Upper lobe of left lung (tissue), 6 donors: ENCODE measurements at regions not wholly inside any gene's neighbourhood (a gene's known extent, or its start where the extent isn't known, plus 50 kb on each side); places are given as distances from the start of the nearest gene placed in this dataset.
A peak's percentile ranks its signal among the peaks of the same experiment; 100 is the strongest.

Source experiments
- ATAC-seq, 2 donors: fragments of 200-7000 bp; cut with Tn5 transposase; one replicate each; pipeline ENCODE4 v1.9.1; 2022; ENCODE audit warnings: mild to moderate bottlenecking in 2 of 2, moderate library complexity in 2 of 2; ENCODE audit not compliant: low FRiP score in 2 of 2
- DNase-seq, 2 donors: peaks; one replicate each; pipeline ENCODE4 v3.0.0-alpha.2; 2019 to 2020
- H3K27ac ChIP-seq, 4 donors: fragments of 200-600 bp; sonication (generic); one replicate each; pipeline ENCODE4 v1.5.1; 2016 to 2019
- H3K27me3 ChIP-seq, 4 donors: fragments of 200-600 bp; sonication (generic); one replicate each; pipeline ENCODE4 v1.5.1; 2017 to 2019
- H3K36me3 ChIP-seq, 4 donors: fragments of 200-600 bp; sonication (generic); one replicate each; pipeline ENCODE4 v1.5.1; 2016 to 2019
- H3K4me1 ChIP-seq, 4 donors: fragments of 200-600 bp; sonication (generic); one replicate each; pipeline ENCODE4 v1.5.1; 2018 to 2019
- H3K4me3 ChIP-seq, 4 donors: fragments of 200-600 bp; sonication (generic); one replicate each; pipeline ENCODE4 v1.5.1; 2017 to 2019; ENCODE audit warnings: mild to moderate bottlenecking in 2 of 4, moderate library complexity in 1 of 4
- H3K9me3 ChIP-seq, 4 donors: fragments of 200-600 bp; sonication (generic); one replicate each; pipeline ENCODE4 v1.5.1; 2018 to 2019
- EP300 ChIP-seq, 4 donors: sonication (generic); formaldehyde crosslinking; IDR thresholded peaks; one replicate each; pipeline ENCODE4 v1.5.1; 2017; ENCODE audit warnings: antibody characterized with exemption in 4 of 4, control low read depth in 2 of 4
- POLR2A ChIP-seq, 4 donors: fragments of 450-650 bp; IDR thresholded peaks; one replicate each; pipeline ENCODE4 v1.5.1; 2016 to 2017; ENCODE audit warnings: antibody characterized with exemption in 4 of 4, mild to moderate bottlenecking in 2 of 4
- POLR2AphosphoS5 ChIP-seq, 2 donors: sonication (generic); formaldehyde crosslinking; IDR thresholded peaks; one replicate each; pipeline ENCODE4 v1.5.1; 2017; ENCODE audit warnings: antibody characterized with exemption in 2 of 2
- WGBS, 2 donors: methylation state at CpG; one replicate each; pipeline ENCODE4 v1.1.5; 2017 to 2018; 5-methylcytosine and 5-hydroxymethylcytosine counted together
- TF ChIP-seq, protein P1 (sequence below), 6 experiments: fragments of 450-650 bp in 4 of 6; fragments of 200-600 bp in 2 of 6; sonication (generic) in 2 of 6; IDR thresholded peaks; one replicate each; pipeline ENCODE4 v1.5.1; 2016 to 2019; ENCODE audit warnings: antibody characterized with exemption in 6 of 6
- donor health status: DM: no; HTN: no; CAD: no; lungs with moderate emphysema.
- donor health status: DM: no; HTN: yes; CAD: no; lungs with severe emphysema.

DNA sequence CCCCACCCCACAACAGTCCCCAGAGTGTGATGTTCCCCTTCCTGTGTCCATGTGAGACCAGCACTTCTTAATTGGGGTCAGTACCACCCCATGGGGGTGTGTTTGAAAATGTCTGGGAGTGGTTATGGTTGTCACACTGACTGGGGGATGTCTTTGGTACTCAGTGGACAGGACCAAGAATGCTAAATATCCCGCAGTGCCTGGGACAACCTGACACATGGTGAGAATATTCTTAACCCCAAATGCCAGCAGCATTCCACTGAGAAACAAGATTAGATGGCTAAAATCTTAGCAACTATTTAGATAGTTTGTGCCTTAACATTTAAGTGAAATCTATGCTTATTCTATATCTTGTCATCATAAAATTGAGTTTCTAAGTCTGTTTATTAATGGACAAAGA is 177.5 kb upstream of the ZBED5 start:
- H3K36me3 ChIP-seq = no peaks in the 10 kb centered on the region
- no peak for TF ChIP-seq POLR2A (IDR thresholded peaks at IDR 0.05)
- no peak for TF ChIP-seq POLR2AphosphoS5 (IDR thresholded peaks at IDR 0.05)
- TF ChIP-seq EP300 (IDR thresholded peaks at IDR 0.05) = no peak
- TF ChIP-seq, protein P1, sequence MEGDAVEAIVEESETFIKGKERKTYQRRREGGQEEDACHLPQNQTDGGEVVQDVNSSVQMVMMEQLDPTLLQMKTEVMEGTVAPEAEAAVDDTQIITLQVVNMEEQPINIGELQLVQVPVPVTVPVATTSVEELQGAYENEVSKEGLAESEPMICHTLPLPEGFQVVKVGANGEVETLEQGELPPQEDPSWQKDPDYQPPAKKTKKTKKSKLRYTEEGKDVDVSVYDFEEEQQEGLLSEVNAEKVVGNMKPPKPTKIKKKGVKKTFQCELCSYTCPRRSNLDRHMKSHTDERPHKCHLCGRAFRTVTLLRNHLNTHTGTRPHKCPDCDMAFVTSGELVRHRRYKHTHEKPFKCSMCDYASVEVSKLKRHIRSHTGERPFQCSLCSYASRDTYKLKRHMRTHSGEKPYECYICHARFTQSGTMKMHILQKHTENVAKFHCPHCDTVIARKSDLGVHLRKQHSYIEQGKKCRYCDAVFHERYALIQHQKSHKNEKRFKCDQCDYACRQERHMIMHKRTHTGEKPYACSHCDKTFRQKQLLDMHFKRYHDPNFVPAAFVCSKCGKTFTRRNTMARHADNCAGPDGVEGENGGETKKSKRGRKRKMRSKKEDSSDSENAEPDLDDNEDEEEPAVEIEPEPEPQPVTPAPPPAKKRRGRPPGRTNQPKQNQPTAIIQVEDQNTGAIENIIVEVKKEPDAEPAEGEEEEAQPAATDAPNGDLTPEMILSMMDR (IDR thresholded peaks at IDR 0.05) = no peak
- no peaks in the 10 kb centered on the region for H3K27me3 ChIP-seq
- no peak for DNase-seq
- no peaks in the 10 kb centered on the region for H3K9me3 ChIP-seq
- H3K4me3 ChIP-seq = no peak overlapping the region
- WGBS, 2 donors = 83 to 94% methylated on average over 1 of the region's 1 CpG
- peaks cover 0 to 19% (median 2%) of the 10 kb centered on the region in 4 donors for H3K4me1 ChIP-seq
- no peak overlapping the region for H3K27ac ChIP-seq
- no peak for ATAC-seq

DNA sequence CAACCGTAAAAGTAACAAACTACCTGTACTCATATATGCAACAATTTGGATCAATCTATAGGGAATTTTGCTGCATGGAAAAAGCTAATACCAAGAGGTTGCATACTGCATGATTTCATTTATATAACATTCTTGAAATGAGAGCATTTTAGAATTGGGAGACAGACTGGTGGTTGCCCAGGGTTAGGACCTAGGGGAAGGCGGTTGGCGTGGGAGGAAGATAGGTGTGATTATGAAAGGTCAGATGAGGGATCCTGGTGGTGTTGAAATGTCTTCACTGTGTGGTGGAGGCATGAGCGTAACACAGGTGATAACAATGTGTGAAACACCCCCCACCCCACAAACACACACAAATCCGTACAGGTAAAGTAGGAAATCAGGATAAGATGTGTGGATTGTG is 176.6 kb upstream of the ZBED5 start:
- WGBS, 2 donors = 69 to 76% methylated on average over 5 of the region's 5 CpGs
- Histone ChIP-seq H3K27me3 (no peaks in the 10 kb centered on the region), H3K9me3 (no peaks in the 10 kb centered on the region), H3K27ac (no peak overlapping the region), H3K36me3 (no peaks in the 10 kb centered on the region), H3K4me1 (peaks cover 0 to 16% (median 2%) of the 10 kb centered on the region in 4 donors), H3K4me3 (no peak overlapping the region)
- DNase-seq (no peak), ATAC-seq (no peak)
- TF ChIP-seq EP300 (IDR thresholded peaks at IDR 0.05) (no peak), POLR2AphosphoS5 (IDR thresholded peaks at IDR 0.05) (no peak), POLR2A (IDR thresholded peaks at IDR 0.05) (no peak)
- TF ChIP-seq, protein P1 (IDR thresholded peaks at IDR 0.05) = no peak

DNA sequence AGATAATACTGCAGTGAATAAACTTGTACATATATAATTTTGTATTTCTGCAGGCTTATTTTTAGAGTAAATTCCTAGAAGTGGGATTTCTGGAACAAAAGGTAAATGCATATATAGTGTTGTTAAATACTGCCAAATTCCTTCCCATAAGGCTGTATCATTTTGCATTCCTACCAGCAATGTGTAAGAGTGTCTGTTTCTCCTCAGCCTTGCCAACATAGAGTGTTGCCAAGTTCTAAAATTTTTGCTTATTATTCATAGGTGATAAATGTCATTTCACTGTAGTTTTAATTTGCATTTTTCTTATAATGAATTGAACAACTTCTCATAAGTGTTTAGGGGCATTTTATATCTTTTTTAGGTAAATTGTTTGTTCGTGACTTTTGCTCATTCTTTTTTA is 174.2 kb upstream of the ZBED5 start:
- TF ChIP-seq, protein P1 (IDR thresholded peaks at IDR 0.05) = no peak
- no peak for TF ChIP-seq EP300 (IDR thresholded peaks at IDR 0.05)
- TF ChIP-seq POLR2A (IDR thresholded peaks at IDR 0.05) = no peak
- no peak for TF ChIP-seq POLR2AphosphoS5 (IDR thresholded peaks at IDR 0.05)
- no peaks in the 10 kb centered on the region for H3K9me3 ChIP-seq
- DNase-seq (no peak), ATAC-seq (no peak)
- WGBS, 2 donors = 94 to 100% methylated on average over 1 of the region's 1 CpG
- no peaks in the 10 kb centered on the region for H3K27me3 ChIP-seq
- H3K27ac ChIP-seq = no peak overlapping the region
- H3K4me1 ChIP-seq = peaks cover 0 to 3% (median 0%) of the 10 kb centered on the region in 4 donors
- H3K36me3 ChIP-seq = no peaks in the 10 kb centered on the region
- no peak overlapping the region for H3K4me3 ChIP-seq

DNA sequence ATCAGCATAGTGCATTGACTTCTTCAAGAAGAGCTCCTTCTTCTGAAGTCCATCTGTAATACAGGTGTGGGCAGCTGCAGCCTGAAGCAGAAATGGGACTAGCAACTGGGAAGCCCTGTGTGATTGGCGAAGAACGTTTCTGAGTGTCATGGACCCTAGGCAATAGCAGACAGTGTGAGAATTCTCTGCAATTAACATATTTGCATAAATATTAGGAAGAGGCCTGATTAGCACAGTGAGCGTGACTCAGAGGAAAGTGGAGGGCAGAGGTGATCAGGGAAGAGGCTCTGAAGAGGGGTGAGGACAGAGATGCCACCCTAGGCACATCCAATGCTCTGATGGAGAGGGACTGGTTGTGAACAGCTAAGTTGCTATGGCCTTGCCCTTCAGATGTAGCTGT is 171.2 kb upstream of the ZBED5 start:
- Histone ChIP-seq H3K4me1 (no peaks in the 10 kb centered on the region), H3K9me3 (no peaks in the 10 kb centered on the region), H3K27me3 (no peaks in the 10 kb centered on the region), H3K4me3 (no peak overlapping the region), H3K36me3 (no peaks in the 10 kb centered on the region), H3K27ac (no peak overlapping the region)
- DNase-seq (no peak), ATAC-seq (no peak)
- TF ChIP-seq, protein P1 (IDR thresholded peaks at IDR 0.05) = no peak
- no peak for TF ChIP-seq EP300 (IDR thresholded peaks at IDR 0.05)
- TF ChIP-seq POLR2A (IDR thresholded peaks at IDR 0.05) = no peak
- no peak for TF ChIP-seq POLR2AphosphoS5 (IDR thresholded peaks at IDR 0.05)
- 90 to 98% methylated on average over 3 of the region's 3 CpGs for WGBS, 2 donors

DNA sequence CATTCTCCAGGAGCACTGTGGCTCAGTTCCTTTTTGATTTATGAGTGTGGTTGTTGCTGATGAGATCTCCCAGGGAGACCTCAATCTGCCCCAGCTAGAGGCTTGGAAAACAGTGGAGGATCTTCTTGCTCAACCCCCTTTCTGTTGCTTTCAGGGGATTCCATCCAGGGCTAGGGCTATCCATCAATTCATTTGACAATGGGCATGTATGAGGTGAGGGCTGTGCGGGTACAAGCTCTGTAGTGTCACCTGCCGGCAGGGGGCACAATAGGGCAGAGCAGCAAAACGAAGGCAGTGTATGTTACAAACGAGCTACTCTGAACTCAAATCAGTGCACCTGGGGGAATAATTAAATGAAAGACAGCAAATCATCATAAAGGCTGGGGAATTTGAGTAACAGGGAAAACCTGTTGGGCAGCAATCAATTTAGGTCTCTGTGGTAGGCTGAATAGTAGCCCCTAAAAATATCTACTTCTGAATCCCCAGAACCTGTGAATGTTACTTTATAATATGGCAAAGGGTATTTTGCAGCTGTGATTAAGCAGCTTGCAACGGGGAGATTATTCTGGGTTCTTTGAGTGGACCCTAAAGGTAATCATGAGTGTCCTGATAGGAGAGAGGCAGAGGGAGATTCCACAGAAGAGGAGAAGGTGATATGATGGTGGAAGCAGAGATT is 170.3 kb upstream of the ZBED5 start:
- H3K36me3 ChIP-seq = no peaks in the 10 kb centered on the region
- H3K9me3 ChIP-seq = no peaks in the 10 kb centered on the region
- H3K27me3 ChIP-seq = no peaks in the 10 kb centered on the region
- ATAC-seq (peak; percentile 82), DNase-seq (peak in 1 of 2 donors; percentile 65)
- H3K4me3 ChIP-seq = no peak overlapping the region
- H3K4me1 ChIP-seq = no peaks in the 10 kb centered on the region
- WGBS, 2 donors = 19 to 20% methylated on average over 5 of the region's 5 CpGs
- TF ChIP-seq, protein P1 (IDR thresholded peaks at IDR 0.05) = peak; percentile 64 to 77 (median 73)
- no peak for TF ChIP-seq EP300 (IDR thresholded peaks at IDR 0.05)
- no peak overlapping the region for H3K27ac ChIP-seq
